SK-N-SH treated with all-trans-retinoic acid at 6 μM for 48 hours (cell line): ENCODE measurements at regions not wholly inside any gene's neighbourhood (a gene's known extent, or its start where the extent isn't known, plus 50 kb on each side); places are given as distances from the start of the nearest gene placed in this dataset.

Experiments used
- ARNTL ChIP-seq: fragments of 450-650 bp; formaldehyde crosslinking; IDR thresholded peaks from 2 replicates; pipeline ENCODE4 v1.5.0; 2020; ENCODE audit warnings: low read depth, mild to moderate bottlenecking, moderate library complexity, borderline replicate concordance
- ISL1 ChIP-seq: fragments of 250-450 bp; sonication (Bioruptor Pico); IDR thresholded peaks from 2 replicates; pipeline ENCODE4 v2.1.2; 2022; ENCODE audit warnings: mild to moderate bottlenecking, moderate library complexity
- OSR1 ChIP-seq: fragments of 250-450 bp; sonication (Bioruptor Pico); IDR thresholded peaks from 2 replicates; pipeline ENCODE4 v1.8.0; 2022; ENCODE audit warnings: moderate library complexity, mild to moderate bottlenecking, inconsistent platforms
- POU6F1 ChIP-seq: fragments of 250-450 bp; sonication (Bioruptor Pico); IDR thresholded peaks from 2 replicates; pipeline ENCODE4 v1.8.0; 2021; ENCODE audit warnings: low read depth, mild to moderate bottlenecking, moderate library complexity, borderline replicate concordance
- ZFP3 ChIP-seq: fragments of 250-450 bp; sonication (Bioruptor Pico); IDR thresholded peaks from 2 replicates; pipeline ENCODE4 v1.5.0; 2020; ENCODE audit warnings: mild to moderate bottlenecking, moderate library complexity
- ZFP30 ChIP-seq: fragments of 450-650 bp; formaldehyde crosslinking; IDR thresholded peaks from 2 replicates; pipeline ENCODE4 v1.5.0; 2022; ENCODE audit warnings: mild to moderate bottlenecking, moderate library complexity
- ZNF70 ChIP-seq: fragments of 450-650 bp; formaldehyde crosslinking; IDR thresholded peaks from 2 replicates; pipeline ENCODE4 v1.5.0; 2020; ENCODE audit warnings: mild to moderate bottlenecking, moderate library complexity
- ZNF8 ChIP-seq: fragments of 450-650 bp; formaldehyde crosslinking; IDR thresholded peaks from 2 replicates; pipeline ENCODE4 v1.5.0; 2020; ENCODE audit warnings: mild to moderate bottlenecking, moderate library complexity
- TF ChIP-seq, protein P1 (sequence below): fragments of 250-450 bp; sonication (Bioruptor Pico); IDR thresholded peaks from 2 replicates; pipeline ENCODE4 v1.8.0; 2020; ENCODE audit warnings: mild to moderate bottlenecking, moderate library complexity, borderline replicate concordance
- TF ChIP-seq, protein P2 (sequence below): fragments of 250-450 bp; sonication (Bioruptor Pico); IDR thresholded peaks from 2 replicates; pipeline ENCODE4 v1.5.0; 2020; ENCODE audit warnings: mild to moderate bottlenecking, moderate library complexity

DNA sequence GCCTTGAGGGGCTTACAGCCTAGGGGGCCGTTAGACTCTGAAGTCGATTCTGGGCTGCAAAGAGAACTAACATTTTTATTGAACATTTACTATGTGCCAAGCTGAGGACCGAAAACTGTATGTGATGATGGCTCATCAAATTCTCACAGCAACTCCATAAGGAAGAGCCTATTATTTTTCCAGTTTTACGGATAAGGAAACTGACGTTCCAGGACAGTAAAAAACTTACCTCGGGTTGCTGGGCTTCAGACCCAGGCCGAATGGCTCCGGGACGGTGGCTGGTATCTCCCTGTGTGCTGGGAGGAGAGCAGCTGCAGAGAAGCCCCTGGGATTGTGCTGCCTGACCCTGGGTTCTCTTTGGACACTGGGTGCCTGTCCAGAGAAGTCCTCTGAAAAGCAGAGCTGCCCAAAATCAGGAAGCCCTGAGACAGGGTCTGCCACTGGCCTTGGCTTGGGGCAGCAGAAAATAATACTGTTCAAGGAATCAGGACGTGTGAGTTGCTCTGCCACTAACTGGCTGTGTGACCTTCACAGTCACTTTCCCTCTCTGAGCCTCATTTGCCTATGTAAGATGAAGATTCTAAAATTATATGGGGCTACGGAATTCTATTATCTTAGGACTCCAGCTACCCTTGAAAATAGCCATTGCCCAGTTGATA is 116.3 kb upstream of the CPEB4 start:
- TF ChIP-seq ZFP3 (CRISPR knock-in tag) (no peak), ISL1 (CRISPR knock-in tag) (no peak), ZFP30 (no peak), ARNTL (CRISPR knock-in tag) (no peak), ZNF70 (CRISPR knock-in tag) (no peak), ZNF8 (CRISPR knock-in tag) (no peak), POU6F1 (no peak), OSR1 (CRISPR knock-in tag) (no peak)
- TF ChIP-seq, protein P1, sequence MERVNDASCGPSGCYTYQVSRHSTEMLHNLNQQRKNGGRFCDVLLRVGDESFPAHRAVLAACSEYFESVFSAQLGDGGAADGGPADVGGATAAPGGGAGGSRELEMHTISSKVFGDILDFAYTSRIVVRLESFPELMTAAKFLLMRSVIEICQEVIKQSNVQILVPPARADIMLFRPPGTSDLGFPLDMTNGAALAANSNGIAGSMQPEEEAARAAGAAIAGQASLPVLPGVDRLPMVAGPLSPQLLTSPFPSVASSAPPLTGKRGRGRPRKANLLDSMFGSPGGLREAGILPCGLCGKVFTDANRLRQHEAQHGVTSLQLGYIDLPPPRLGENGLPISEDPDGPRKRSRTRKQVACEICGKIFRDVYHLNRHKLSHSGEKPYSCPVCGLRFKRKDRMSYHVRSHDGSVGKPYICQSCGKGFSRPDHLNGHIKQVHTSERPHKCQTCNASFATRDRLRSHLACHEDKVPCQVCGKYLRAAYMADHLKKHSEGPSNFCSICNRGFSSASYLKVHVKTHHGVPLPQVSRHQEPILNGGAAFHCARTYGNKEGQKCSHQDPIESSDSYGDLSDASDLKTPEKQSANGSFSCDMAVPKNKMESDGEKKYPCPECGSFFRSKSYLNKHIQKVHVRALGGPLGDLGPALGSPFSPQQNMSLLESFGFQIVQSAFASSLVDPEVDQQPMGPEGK, result no peak
- TF ChIP-seq, protein P2, sequence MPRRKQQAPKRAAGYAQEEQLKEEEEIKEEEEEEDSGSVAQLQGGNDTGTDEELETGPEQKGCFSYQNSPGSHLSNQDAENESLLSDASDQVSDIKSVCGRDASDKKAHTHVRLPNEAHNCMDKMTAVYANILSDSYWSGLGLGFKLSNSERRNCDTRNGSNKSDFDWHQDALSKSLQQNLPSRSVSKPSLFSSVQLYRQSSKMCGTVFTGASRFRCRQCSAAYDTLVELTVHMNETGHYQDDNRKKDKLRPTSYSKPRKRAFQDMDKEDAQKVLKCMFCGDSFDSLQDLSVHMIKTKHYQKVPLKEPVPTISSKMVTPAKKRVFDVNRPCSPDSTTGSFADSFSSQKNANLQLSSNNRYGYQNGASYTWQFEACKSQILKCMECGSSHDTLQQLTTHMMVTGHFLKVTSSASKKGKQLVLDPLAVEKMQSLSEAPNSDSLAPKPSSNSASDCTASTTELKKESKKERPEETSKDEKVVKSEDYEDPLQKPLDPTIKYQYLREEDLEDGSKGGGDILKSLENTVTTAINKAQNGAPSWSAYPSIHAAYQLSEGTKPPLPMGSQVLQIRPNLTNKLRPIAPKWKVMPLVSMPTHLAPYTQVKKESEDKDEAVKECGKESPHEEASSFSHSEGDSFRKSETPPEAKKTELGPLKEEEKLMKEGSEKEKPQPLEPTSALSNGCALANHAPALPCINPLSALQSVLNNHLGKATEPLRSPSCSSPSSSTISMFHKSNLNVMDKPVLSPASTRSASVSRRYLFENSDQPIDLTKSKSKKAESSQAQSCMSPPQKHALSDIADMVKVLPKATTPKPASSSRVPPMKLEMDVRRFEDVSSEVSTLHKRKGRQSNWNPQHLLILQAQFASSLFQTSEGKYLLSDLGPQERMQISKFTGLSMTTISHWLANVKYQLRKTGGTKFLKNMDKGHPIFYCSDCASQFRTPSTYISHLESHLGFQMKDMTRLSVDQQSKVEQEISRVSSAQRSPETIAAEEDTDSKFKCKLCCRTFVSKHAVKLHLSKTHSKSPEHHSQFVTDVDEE (CRISPR knock-in tag), result no peak
